A549 (cell line): ENCODE measurements at regions not wholly inside any gene's neighbourhood (a gene's known extent, or its start where the extent isn't known, plus 50 kb on each side); places are given as distances from the start of the nearest gene placed in this dataset.

Source experiments
- ATAC-seq, 2 experiments: fragments of 200-7000 bp in 1 of 2; fragments of >200 bp in 1 of 2; cut with Nextera tagmentation in 1 of 2; cut with Tn5 transposase in 1 of 2; 3 replicates each; pipeline versions ENCODE4 v1.8.0 to v1.9.1; 2018 to 2020; ENCODE audit warnings: mild to moderate bottlenecking in 1 of 2, moderate library complexity in 1 of 2
- CTCF ChIA-PET: fragments of 300-600 bp; sonication (Branson Sonifier 250); formaldehyde crosslinking; extraction: SDS; loops from one replicate; lab custom pipeline; 2021; ENCODE audit warnings: antibody characterized with exemption, inconsistent platforms; lab: Yijun Ruan, JAX
- POLR2A ChIA-PET: fragments of 350-600 bp; formaldehyde crosslinking; extraction: SDS; loops from one replicate; lab custom pipeline; 2021; ENCODE audit warnings: antibody characterized with exemption, inconsistent platforms; lab: Yijun Ruan, JAX
- DNase-seq, 2 experiments: peaks; one replicate each; pipeline versions ENCODE4 v3.0.0 to v3.0.0-alpha.2; 2011 to 2016; ENCODE audit warnings: low read depth in 1 of 2, low spot score in 1 of 2
- FAIRE-seq: peaks from 2 replicates; lab custom pipeline; 2011; peaks lifted over from hg19 to GRCh38; lab: Jason Lieb, UNC
- H3K27ac ChIP-seq, 2 experiments: fragments of >200 bp; sonication (Bioruptor Twin); formaldehyde crosslinking; 3 replicates each; pipeline ENCODE4 v1.5.1; 2016 to 2017
- H3K4me1 ChIP-seq: fragments of >200 bp; sonication (Bioruptor Twin); formaldehyde crosslinking; 3 replicates; pipeline ENCODE4 v1.6.1; 2016
- H3K4me2 ChIP-seq: fragments of >200 bp; sonication (Bioruptor Twin); formaldehyde crosslinking; 3 replicates; pipeline ENCODE4 v1.6.1; 2016
- H3K4me3 ChIP-seq: fragments of >200 bp; sonication (Bioruptor Twin); formaldehyde crosslinking; 3 replicates; pipeline ENCODE4 v1.5.1; 2016
- H3K9me3 ChIP-seq: fragments of >200 bp; sonication (Bioruptor Twin); formaldehyde crosslinking; 3 replicates; pipeline ENCODE4 v1.6.1; 2016
- ATOH8 ChIP-seq: fragments of 250-450 bp; sonication (Bioruptor Pico); IDR thresholded peaks from 2 replicates; pipeline ENCODE4 v1.5.0; 2020; ENCODE audit warnings: low read depth, mild to moderate bottlenecking, moderate library complexity
- BHLHE40 ChIP-seq: IDR thresholded peaks from 2 replicates; pipeline ENCODE4 v1.6.1; 2012; ENCODE audit warnings: low read depth, low read length, inconsistent platforms
- CBX8 ChIP-seq: fragments of 200-600 bp; sonication (generic); IDR thresholded peaks from 2 replicates; pipeline ENCODE4 v1.6.1; 2016
- CEBPB ChIP-seq, 2 experiments: fragments of >200 bp in 1 of 2; sonication (Bioruptor Twin) in 1 of 2; formaldehyde crosslinking in 1 of 2; IDR thresholded peaks; 2 replicates each; pipeline ENCODE4 v1.6.1; 2012 to 2016
- EHMT2 ChIP-seq: fragments of 200-600 bp; sonication (generic); IDR thresholded peaks from 2 replicates; pipeline ENCODE4 v1.6.1; 2016; ENCODE audit warnings: antibody characterized with exemption, low read depth, mild to moderate bottlenecking, moderate library complexity
- HDAC2 ChIP-seq: fragments of 200-600 bp; sonication (generic); IDR thresholded peaks from 2 replicates; pipeline ENCODE4 v1.6.1; 2016
- HEYL ChIP-seq: fragments of 250-450 bp; sonication (Bioruptor Pico); IDR thresholded peaks from 2 replicates; pipeline ENCODE4 v1.8.0; 2021; ENCODE audit warnings: mild to moderate bottlenecking, moderate library complexity
- HMGXB4 ChIP-seq: fragments of 250-450 bp; sonication (Bioruptor Pico); IDR thresholded peaks from 2 replicates; pipeline ENCODE4 v1.5.0; 2021; ENCODE audit warnings: mild to moderate bottlenecking, moderate library complexity, borderline replicate concordance
- MAFK ChIP-seq: fragments of 450-650 bp; IDR thresholded peaks from 2 replicates; pipeline ENCODE4 v1.6.1; 2014; ENCODE audit not compliant: partially characterized antibody
- MAZ ChIP-seq: fragments of 150-350 bp; IDR thresholded peaks from 2 replicates; pipeline ENCODE4 v1.6.1; 2014; ENCODE audit warnings: antibody characterized with exemption, low read depth, low read length, borderline replicate concordance
- NFE2L2 ChIP-seq: fragments of 150-350 bp; conservative IDR thresholded peaks from 2 replicates; pipeline ENCODE4 v1.6.1; 2014; ENCODE audit warnings: low read length
- NR3C1 ChIP-seq: fragments of >200 bp; sonication (Bioruptor Twin); formaldehyde crosslinking; IDR thresholded peaks from 3 replicates; pipeline ENCODE4 v1.6.1; 2017
- PBX3 ChIP-seq: IDR thresholded peaks from 2 replicates; pipeline ENCODE4 v1.6.1; 2012
- PHF8 ChIP-seq: fragments of 200-600 bp; sonication (generic); IDR thresholded peaks from 2 replicates; pipeline ENCODE4 v1.6.1; 2016; ENCODE audit warnings: low read depth, mild to moderate bottlenecking, antibody characterized with exemption, moderate library complexity, borderline replicate concordance
- POLR2A ChIP-seq: IDR thresholded peaks from 2 replicates; pipeline ENCODE4 v1.6.1; 2012; ENCODE audit warnings: mild to moderate bottlenecking, low read length
- POLR2AphosphoS2 ChIP-seq: conservative IDR thresholded peaks from 2 replicates; pipeline ENCODE4 v1.6.1; 2012; ENCODE audit warnings: low read length, improper control_type of control experiment, inconsistent platforms
- RARB ChIP-seq: fragments of 250-450 bp; sonication (Bioruptor Pico); IDR thresholded peaks from 2 replicates; pipeline ENCODE4 v1.8.0; 2021; ENCODE audit warnings: mild to moderate bottlenecking, moderate library complexity
- SREBF2 ChIP-seq: fragments of 450-650 bp; IDR thresholded peaks from 2 replicates; pipeline ENCODE4 v1.6.1; 2014; ENCODE audit warnings: mild to moderate bottlenecking, moderate library complexity
- TFCP2L1 ChIP-seq: fragments of 250-450 bp; sonication (Bioruptor Pico); IDR thresholded peaks from 2 replicates; pipeline ENCODE4 v1.5.0; 2021; ENCODE audit warnings: mild to moderate bottlenecking
- USF2 ChIP-seq: fragments of 450-650 bp; IDR thresholded peaks from 2 replicates; pipeline ENCODE4 v1.6.1; 2014; ENCODE audit warnings: antibody characterized with exemption
- ZC3H11A ChIP-seq: fragments of 450-650 bp; IDR thresholded peaks from 2 replicates; pipeline ENCODE4 v1.6.1; 2014; ENCODE audit warnings: antibody characterized with exemption, mild to moderate bottlenecking
- WGBS: methylation state at CpG from one replicate; pipeline ENCODE4 v1.1.6; 2017; ENCODE audit errors: missing lambda C conversion rate; 5-methylcytosine and 5-hydroxymethylcytosine counted together

- 37% methylated on average over 4 of the region's 4 CpGs for WGBS
- Histone ChIP-seq H3K4me1 (no peaks in the 10 kb centered on the region), H3K4me2 (no peak overlapping the region), H3K27ac (no peak overlapping the region), H3K4me3 (no peak overlapping the region), H3K9me3 (no peaks in the 10 kb centered on the region)
- ChIA-PET POLR2A (no interaction called here), CTCF (no interaction called here)
- no peak for FAIRE-seq
- no peak for DNase-seq
- TF ChIP-seq EHMT2 (no peak), TFCP2L1 (CRISPR knock-in tag) (no peak), NR3C1 (no peak), MAFK (no peak)
- ATAC-seq, result no peak
These were observed 634.2 kb downstream of the SLC16A7 start for GRCh38 chr12:60230056-60230455.

GRCh38 chr12:60231303-60231702 is 635.5 kb downstream of the SLC16A7 start:
- no peak for ATAC-seq
- no peak for DNase-seq
- CTCF ChIA-PET, result no interaction called here
- no peak overlapping the region for H3K4me2 ChIP-seq
- no peaks in the 10 kb centered on the region for H3K4me1 ChIP-seq
- POLR2A ChIA-PET, result no interaction called here
- H3K27ac ChIP-seq, result no peak overlapping the region
- no peak for FAIRE-seq
- TF ChIP-seq ATOH8 (CRISPR knock-in tag) (no peak), POLR2A (no peak), PHF8 (no peak), USF2 (no peak), CBX8 (no peak), SREBF2 (no peak), NFE2L2 (no peak), BHLHE40 (no peak), HDAC2 (no peak), HMGXB4 (CRISPR knock-in tag) (no peak), TFCP2L1 (CRISPR knock-in tag) (no peak), MAZ (no peak), CEBPB (IDR thresholded peaks at IDR 0.05) (no peak), POLR2AphosphoS2 (no peak), ZC3H11A (no peak), HEYL (CRISPR knock-in tag) (no peak), PBX3 (no peak), RARB (CRISPR knock-in tag) (no peak)
- H3K4me3 ChIP-seq, result no peak overlapping the region
- H3K9me3 ChIP-seq, result no peaks in the 10 kb centered on the region
- WGBS, result 80% methylated on average over 3 of the region's 3 CpGs
